Nephron progenitor cell (in vitro differentiated cells): ENCODE measurements at regions not wholly inside any gene's neighbourhood (a gene's known extent, or its start where the extent isn't known, plus 50 kb on each side); places are given as distances from the start of the nearest gene placed in this dataset.

ENCODE experiments used
- DNase-seq: peaks from one replicate; pipeline ENCODE4 v3.0.0; 2021
- H3K27ac Mint-ChIP-seq: 2 replicates; pipeline ENCODE4 v1.8.0; 2021; ENCODE audit warnings: mild to moderate bottlenecking, moderate library complexity, mixed read lengths
- H3K27me3 Mint-ChIP-seq: 2 replicates; pipeline ENCODE4 v1.8.0; 2021; ENCODE audit warnings: mild to moderate bottlenecking, low read depth, mixed read lengths; ENCODE audit not compliant: poor library complexity
- H3K36me3 Mint-ChIP-seq: 2 replicates; pipeline ENCODE4 v1.8.0; 2021; ENCODE audit warnings: low read depth, mixed read lengths
- H3K4me1 Mint-ChIP-seq: 2 replicates; pipeline ENCODE4 v1.8.0; 2021; ENCODE audit warnings: mixed read lengths
- H3K4me3 Mint-ChIP-seq: 2 replicates; pipeline ENCODE4 v1.8.0; 2021; ENCODE audit warnings: mild to moderate bottlenecking, moderate library complexity, mixed read lengths
- H3K9me3 Mint-ChIP-seq: 2 replicates; pipeline ENCODE4 v1.8.0; 2021; ENCODE audit warnings: mild to moderate bottlenecking, moderate library complexity, mixed read lengths
- TF ChIP-seq, protein P1 (sequence below): fragments of 200-600 bp; sonication (generic); IDR thresholded peaks from 2 replicates; pipeline ENCODE4 v1.5.0; 2021; ENCODE audit warnings: antibody characterized with exemption

GRCh38 chr20:17850684-17851026, 117.9 kb downstream of the SNX5 start:
- Mint-ChIP-seq H3K4me3 (no peak overlapping the region), H3K36me3 (no peaks in the 10 kb centered on the region), H3K27ac (no peak overlapping the region), H3K4me1 (peaks cover 20% of the 10 kb centered on the region), H3K27me3 (peaks cover 3% of the 10 kb centered on the region), H3K9me3 (peaks cover 4% of the 10 kb centered on the region)
- DNase-seq = no peak
- TF ChIP-seq, protein P1, sequence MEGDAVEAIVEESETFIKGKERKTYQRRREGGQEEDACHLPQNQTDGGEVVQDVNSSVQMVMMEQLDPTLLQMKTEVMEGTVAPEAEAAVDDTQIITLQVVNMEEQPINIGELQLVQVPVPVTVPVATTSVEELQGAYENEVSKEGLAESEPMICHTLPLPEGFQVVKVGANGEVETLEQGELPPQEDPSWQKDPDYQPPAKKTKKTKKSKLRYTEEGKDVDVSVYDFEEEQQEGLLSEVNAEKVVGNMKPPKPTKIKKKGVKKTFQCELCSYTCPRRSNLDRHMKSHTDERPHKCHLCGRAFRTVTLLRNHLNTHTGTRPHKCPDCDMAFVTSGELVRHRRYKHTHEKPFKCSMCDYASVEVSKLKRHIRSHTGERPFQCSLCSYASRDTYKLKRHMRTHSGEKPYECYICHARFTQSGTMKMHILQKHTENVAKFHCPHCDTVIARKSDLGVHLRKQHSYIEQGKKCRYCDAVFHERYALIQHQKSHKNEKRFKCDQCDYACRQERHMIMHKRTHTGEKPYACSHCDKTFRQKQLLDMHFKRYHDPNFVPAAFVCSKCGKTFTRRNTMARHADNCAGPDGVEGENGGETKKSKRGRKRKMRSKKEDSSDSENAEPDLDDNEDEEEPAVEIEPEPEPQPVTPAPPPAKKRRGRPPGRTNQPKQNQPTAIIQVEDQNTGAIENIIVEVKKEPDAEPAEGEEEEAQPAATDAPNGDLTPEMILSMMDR = no peak

DNA sequence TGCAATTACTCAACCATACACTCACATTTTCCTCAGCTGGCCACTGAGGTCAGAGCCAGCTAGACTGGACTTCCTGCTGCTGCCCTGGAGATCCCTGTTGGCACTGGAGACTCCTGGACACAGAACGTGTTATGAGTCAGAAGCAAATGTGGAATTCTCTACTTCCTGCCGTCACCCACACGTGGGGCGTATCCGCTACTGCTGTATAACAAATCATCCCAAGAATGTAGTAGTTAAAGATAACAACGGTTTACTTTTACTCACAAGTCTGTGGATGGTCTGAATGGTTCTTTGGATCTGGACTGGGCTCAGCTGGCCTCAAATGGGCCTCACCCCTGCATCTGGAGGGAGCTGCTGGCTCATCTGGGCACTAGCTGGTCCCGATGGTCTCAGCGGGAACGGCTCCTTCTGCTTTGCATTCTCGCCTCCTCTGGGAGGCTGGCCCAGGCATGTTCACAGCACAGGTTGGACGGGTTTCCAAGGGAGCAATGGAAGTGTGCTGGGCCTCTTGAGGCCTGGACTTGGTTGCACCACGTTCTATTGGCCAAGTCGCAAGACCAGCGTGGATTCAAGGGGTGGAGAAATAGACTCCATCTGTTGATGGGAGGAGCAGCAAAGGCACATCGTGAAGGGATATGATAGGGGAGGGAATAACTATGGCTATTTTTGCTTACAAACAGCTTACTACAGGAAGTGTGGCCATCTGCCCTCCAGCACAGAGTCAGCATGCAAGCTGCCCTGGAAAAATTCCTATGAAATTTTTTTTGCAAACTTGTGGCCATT, 118.5 kb downstream of the SNX5 start:
- no peak overlapping the region for H3K27ac Mint-ChIP-seq
- peaks cover 24% of the 10 kb centered on the region for H3K4me1 Mint-ChIP-seq
- no peak overlapping the region for H3K4me3 Mint-ChIP-seq
- DNase-seq = no peak
- H3K36me3 Mint-ChIP-seq = no peaks in the 10 kb centered on the region
- peaks cover 4% of the 10 kb centered on the region for H3K9me3 Mint-ChIP-seq
- peaks cover 3% of the 10 kb centered on the region for H3K27me3 Mint-ChIP-seq
- TF ChIP-seq, protein P1 = no peak

GRCh38 chr20:17849138-17849900, 119.3 kb downstream of the SNX5 start:
- no peak for DNase-seq

GRCh38 chr20:17848249-17849048, 120.1 kb downstream of the SNX5 start:
- Mint-ChIP-seq H3K36me3 (no peaks in the 10 kb centered on the region), H3K4me1 (peaks cover 16% of the 10 kb centered on the region), H3K27me3 (peaks cover 3% of the 10 kb centered on the region), H3K4me3 (no peak overlapping the region), H3K9me3 (peaks cover 4% of the 10 kb centered on the region), H3K27ac (no peak overlapping the region)
- DNase-seq = no peak
- TF ChIP-seq, protein P1 = no peak

More at GRCh38 chr20:17849138-17849900, 119.3 kb downstream of the SNX5 start:
- Mint-ChIP-seq H3K4me3 (no peak overlapping the region), H3K36me3 (no peaks in the 10 kb centered on the region), H3K4me1 (peaks cover 21% of the 10 kb centered on the region), H3K9me3 (peaks cover 4% of the 10 kb centered on the region), H3K27me3 (peaks cover 3% of the 10 kb centered on the region), H3K27ac (no peak overlapping the region)
- TF ChIP-seq, protein P1 = no peak

DNA sequence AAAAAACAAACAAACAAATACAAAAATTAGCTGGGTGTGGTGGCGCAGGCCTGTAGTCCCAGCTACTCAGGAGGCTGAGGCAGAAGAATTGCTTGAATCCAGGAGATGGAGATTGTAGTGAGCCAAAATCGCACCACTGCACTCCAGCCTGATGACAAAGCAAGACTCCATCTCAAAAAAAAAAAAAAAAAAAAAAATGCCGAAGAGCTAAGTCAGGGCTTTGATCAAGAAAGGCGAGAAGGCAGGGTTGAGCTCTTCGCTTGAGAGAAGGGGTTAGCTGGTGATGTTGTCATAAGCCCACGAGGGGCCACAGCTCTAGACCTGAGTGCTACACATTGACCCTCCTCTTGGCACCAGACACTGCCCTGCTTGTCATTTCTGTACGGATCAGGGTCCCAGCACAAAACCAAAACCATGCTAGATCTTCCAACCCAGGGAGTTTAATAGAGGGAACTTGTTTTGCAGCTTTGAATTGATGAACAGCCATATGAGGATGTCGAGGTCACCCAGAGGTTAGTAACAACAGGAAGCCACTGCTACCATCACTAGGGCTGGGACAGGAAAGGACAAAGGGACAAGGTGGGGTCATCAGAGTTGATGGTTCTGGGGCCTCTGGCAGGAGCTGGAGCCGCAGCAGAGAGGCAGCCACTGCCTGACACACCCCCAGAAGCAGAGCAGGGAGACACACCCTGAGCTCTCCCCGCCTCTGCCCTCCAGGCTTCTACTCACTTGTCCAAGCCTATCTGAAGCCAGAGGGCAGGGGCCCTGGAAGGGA, 122.7 kb downstream of the SNX5 start:
- H3K36me3 Mint-ChIP-seq = no peaks in the 10 kb centered on the region
- H3K9me3 Mint-ChIP-seq = peaks cover 4% of the 10 kb centered on the region
- peaks cover 3% of the 10 kb centered on the region for H3K27me3 Mint-ChIP-seq
- H3K27ac Mint-ChIP-seq = peak overlapping the region; percentile 66
- TF ChIP-seq, protein P1 = no peak
- H3K4me1 Mint-ChIP-seq = peaks cover 23% of the 10 kb centered on the region
- DNase-seq = no peak
- no peak overlapping the region for H3K4me3 Mint-ChIP-seq
